HuH-7.5 (cell line): ENCODE measurements at regions not wholly inside any gene's neighbourhood (a gene's known extent, or its start where the extent isn't known, plus 50 kb on each side); places are given as distances from the start of the nearest gene placed in this dataset.
"Not testable (repeated sequence)": the region's sequence is repeated elsewhere in the genome, so short reads cannot be mapped to it uniquely, and the experiment has no call there.

Experiments
- DNase-seq: peaks from one replicate; pipeline ENCODE4 v3.0.0; 2011; ENCODE audit warnings: low spot score

DNA sequence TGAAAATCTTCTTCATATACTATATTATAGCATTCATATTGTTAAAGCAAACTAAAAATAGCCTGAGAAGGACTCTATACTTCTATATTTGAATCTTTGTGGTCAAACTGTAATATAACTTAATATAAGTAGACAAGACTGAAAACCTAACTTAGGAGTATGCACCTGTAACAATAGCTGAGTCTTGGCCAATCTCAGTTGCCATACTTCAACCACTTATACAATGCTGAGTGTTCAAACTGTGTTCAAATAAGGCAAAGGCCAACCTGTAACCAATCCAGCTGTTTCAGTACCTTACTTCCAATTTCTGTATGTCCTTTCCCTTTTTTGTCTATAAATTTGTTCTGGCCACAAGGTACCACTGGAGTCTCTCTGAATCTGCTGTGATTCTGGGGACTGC, 1360.8 kb upstream of the CDH9 start:
- no peak for DNase-seq

DNA sequence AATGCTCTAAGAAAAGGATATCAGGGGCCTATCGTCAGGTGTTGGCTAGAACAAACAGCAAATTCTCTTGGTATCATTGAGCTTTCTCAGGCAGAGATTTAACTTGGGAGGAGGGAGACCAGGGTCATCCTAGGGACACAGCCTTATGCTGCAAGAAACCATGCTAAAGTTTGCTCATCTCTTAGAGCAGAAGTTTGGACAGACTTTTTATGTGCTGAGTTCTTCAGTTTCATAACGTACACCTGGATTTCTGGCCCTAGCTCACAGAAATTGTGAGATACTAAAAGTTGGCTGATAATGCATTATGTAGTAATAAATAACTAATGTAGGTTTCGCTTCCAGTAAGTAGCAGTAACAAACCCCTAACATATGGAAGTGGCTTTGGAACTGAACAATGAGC, 1359.8 kb upstream of the CDH9 start:
- no peak for DNase-seq

DNA sequence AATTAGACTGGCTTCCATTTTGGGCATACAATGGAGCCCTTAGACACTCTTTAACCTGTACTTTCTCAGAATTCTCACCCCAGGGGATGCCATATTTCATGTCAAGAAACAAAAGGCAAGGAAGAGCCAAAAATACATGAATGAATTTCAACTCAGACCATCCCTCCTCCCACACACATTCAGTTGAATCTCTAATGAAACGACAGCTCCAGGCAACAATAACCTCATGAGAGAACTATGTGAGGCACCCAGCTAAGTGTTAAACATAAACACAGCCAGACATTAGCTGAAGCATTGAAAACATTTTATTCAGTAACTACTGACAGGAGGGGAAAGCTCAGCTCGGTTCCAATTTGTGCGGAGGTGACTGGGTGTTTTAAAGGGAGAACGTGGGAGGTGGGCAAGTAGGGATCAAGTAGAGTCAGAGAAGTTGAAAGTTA, 1359.1 kb upstream of the CDH9 start:
- DNase-seq, result no peak

GRCh38 chr5:28391277-28391676, 1352.9 kb upstream of the CDH9 start:
- DNase-seq, result no peak

DNA sequence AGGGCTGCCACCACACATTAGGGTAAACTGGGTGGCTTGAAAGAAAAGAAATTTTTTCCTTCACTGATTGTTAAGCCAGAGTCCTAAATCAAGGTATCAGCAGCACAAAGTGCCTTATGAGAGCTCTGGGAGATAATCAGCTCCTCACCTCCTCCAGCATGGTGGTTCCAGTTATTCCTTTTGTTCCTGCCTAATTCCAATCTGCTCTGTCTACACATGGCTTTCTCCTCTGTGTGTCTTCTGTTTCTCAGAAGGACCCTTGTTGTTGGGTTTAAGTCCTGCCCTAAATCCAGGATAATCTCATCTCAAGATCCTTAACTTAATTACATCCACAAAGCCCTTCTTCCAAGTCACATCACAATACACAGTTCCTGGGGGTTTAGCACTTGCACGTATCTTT, 1352.0 kb upstream of the CDH9 start:
- no peak for DNase-seq

- DNase-seq, result not testable (repeated sequence)
Measured at GRCh38 chr5:28389727-28390126, 1351.3 kb upstream of the CDH9 start.

GRCh38 chr5:28388428-28388827, 1350.0 kb upstream of the CDH9 start:
- DNase-seq, result no peak

DNA sequence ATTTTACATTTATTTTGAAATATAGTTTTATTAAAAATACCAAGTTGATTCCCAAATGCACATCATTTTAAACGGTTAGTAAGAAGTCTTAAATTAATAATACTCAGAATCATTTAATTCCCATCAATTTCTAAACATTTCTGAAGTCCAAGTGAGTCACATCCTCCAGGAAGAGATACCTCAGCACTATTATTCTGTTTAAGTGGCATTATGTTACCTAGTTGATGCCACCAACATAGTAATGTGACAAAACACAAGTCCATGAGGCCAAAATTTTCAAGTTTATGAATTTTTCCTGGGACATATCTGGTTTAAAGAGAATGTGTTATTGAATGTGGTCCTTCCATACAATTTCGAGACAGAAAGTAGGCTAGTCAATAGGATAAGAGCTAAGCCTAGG, 1348.3 kb upstream of the CDH9 start:
- DNase-seq, result no peak

DNA sequence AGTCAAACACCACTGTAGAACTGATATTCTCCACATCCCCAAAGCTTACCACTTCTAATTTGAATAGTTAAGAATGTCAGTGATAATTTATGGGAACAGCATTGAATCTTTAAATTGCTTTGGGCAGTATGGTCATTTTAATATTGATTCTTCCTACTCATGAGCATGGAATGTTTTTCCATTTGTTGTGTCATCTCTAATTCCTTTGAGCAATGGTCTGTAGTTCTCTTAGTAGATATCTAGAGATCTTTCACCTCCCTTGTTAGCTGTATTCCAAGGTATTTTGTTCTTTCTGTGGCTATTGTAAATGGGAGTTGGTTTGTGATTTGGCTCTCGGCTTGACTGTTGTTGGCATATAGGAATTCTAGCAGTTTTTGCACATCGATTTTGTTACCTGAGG, 1341.8 kb upstream of the CDH9 start:
- DNase-seq, result no peak

DNA sequence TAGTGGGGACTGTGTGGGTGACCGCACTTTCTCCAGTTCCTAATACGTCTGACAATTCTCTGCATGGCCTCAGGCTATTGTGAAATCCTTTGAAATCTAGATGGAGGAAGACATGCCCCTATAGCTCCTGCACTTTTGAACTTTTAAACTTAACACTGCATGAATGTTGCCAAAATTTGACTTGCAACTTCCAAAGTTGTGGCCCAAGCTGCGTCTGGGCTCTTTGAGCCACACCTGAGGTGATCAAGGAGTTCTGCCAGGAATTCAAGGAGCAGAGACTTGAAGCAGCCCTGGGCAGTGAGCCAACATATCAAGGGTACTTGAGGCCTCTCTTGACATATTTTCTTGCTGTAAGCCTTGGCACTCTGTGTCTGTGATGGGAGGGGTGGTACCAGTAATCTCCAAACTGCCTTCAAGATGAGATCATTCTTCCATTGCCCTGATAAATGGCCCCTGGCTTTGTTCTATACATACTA, 1336.1 kb upstream of the CDH9 start:
- DNase-seq, result no peak

DNA sequence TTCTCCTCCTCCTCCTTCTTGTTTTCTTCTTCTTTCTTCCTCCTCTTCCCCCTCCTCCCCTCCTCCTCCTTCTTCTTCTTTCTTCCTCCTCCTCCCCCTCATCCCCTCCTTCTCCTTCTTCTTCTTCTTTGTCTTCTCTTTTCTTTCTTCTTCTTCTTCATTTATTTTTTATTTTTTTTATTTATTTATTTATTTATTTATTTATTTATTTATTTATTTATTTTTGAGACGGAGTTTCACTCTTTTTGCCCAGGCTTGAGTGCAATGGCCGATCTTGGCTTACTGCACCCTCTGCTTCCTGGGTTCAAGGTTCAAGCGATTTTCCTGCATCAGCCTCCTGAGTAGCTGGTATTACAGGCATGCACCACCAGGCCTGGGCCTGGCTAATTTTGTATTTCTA, 1332.5 kb upstream of the CDH9 start:
- DNase-seq, result no peak

- no peak for DNase-seq
Measured at GRCh38 chr5:28369418-28369817, 1331.0 kb upstream of the CDH9 start.

DNA sequence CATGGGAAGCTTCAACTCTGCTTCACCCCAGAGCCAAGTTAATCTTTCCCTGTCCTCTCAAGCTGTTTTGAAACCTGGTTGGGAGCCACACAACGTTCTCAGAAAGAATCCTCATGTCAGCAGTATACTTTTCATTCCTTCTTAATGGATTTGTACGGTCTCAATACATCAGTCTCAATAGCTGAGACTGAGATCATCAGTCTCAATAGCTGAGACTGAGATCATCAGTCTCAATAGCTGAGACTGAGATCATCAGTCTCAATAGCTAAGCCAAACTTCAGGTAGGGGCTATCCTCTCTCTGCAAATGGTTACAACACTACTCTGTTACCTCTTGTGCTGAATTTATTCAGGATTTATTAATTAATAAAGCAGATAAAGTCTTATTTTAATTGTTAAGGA, 1317.4 kb upstream of the CDH9 start:
- no peak for DNase-seq

- no peak for DNase-seq
Measured at GRCh38 chr5:28346696-28347095, 1308.3 kb upstream of the CDH9 start.

DNA sequence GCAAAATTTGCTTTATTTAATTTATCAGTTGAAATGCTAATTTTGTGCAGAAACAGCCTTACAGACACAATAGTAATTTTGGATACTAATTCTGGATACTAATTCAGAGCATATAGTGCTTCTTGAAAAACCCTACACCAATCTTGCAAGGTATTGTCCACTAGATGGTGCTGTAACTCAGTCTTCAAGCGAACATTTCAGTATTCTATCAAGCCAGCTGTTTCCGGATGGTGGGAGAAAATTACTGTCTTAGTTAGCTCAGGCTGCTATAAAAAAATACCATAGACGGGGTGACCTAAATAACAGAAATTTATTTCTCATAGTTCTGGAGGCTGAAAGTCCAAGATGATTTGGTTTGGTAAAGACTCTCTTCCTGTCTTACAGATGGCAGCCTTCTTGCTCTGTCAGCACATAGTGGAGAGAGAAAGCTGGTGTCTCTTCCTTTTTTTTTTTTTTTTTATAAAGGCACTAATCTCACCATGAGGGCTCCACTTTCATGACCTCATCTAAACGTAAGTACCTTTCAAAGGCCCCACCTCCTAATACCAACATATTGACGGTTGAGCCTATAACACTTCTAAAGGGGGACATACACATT, 1306.5 kb upstream of the CDH9 start:
- DNase-seq, result peak; percentile 2

DNA sequence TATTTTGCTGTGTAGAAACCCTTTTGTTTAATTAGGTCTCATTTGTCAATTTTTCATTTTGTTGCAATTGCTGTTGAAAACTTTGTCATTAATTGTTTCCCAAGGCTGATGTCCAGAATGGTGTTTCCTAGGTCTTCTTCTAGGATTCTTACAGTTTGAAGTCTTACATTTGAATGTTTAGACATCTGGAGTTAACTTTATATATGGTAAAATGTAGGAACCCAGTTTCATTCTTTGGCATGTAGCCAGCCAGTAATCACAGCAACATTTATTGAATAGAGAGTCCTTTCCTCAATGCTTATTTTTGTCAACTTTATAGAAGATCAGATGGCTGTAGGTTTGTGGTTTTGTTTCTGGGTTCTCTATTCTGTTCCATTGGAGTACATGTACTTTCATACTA, 1290.8 kb upstream of the CDH9 start:
- no peak for DNase-seq

- no peak for DNase-seq
Measured at GRCh38 chr5:28328681-28329080, 1290.3 kb upstream of the CDH9 start.

GRCh38 chr5:28324174-28324573, 1285.8 kb upstream of the CDH9 start:
- no peak for DNase-seq

GRCh38 chr5:28313953-28314352, 1275.6 kb upstream of the CDH9 start:
- DNase-seq, result no peak

DNA sequence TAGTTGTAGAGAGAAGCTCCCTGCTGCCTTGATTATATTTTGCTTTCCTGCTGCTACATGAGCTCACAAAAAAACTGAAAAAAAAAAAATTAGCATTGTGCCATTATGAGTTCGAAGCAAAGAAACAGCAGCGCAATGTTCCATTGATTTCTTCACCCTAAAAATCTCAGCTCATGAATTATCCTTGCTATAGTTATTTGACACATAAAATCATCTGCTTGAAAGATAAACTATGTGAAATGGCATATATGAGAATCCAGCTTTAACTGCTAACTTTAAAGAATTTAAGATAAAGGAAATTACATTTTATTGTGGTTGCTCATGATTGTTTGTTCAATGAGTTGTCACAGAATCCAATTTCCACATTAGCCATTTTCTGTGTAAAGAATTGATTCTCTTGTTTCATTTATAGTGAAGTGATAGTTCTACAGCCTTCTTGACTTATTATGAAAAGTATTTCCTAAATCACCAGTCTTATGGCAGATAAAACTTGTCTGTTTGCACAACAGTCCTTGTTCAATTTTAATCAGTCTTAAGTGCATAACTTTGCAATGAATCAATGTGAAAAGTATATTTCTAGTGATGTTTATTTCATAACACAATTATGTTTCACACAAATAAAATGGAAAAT, 1275.0 kb upstream of the CDH9 start:
- no peak for DNase-seq

- DNase-seq, result no peak
Measured at GRCh38 chr5:28310696-28311095, 1272.3 kb upstream of the CDH9 start.

GRCh38 chr5:28305891-28306290, 1267.5 kb upstream of the CDH9 start:
- no peak for DNase-seq

GRCh38 chr5:28301712-28302111, 1263.3 kb upstream of the CDH9 start:
- DNase-seq, result no peak
